Mesothelial cell of epicardium (in vitro differentiated cells): ENCODE measurements at regions not wholly inside any gene's neighbourhood (a gene's known extent, or its start where the extent isn't known, plus 50 kb on each side); places are given as distances from the start of the nearest gene placed in this dataset.
A peak's percentile ranks its signal among the peaks of the same experiment; 100 is the strongest.

Experiments
- DNase-seq, 2 experiments: peaks; one replicate each; pipeline ENCODE4 v3.0.0; 2021; ENCODE audit warnings: low spot score in 2 of 2; ENCODE audit not compliant: unreplicated experiment in 2 of 2
- H3K27ac Mint-ChIP-seq: 2 replicates; pipeline ENCODE4 v1.8.0; 2021; ENCODE audit warnings: mixed read lengths
- H3K27me3 Mint-ChIP-seq: 2 replicates; pipeline ENCODE4 v1.8.0; 2021; ENCODE audit warnings: low read depth, mixed read lengths
- H3K36me3 Mint-ChIP-seq: 2 replicates; pipeline ENCODE4 v1.8.0; 2021; ENCODE audit warnings: mixed read lengths
- H3K4me1 Mint-ChIP-seq: 2 replicates; pipeline ENCODE4 v1.8.0; 2021; ENCODE audit warnings: mixed read lengths
- H3K4me3 Mint-ChIP-seq: 2 replicates; pipeline ENCODE4 v1.8.0; 2021; ENCODE audit warnings: mild to moderate bottlenecking, moderate library complexity, mixed read lengths
- H3K9me3 Mint-ChIP-seq: 2 replicates; pipeline ENCODE4 v1.8.0; 2021; ENCODE audit warnings: mixed read lengths
- TF ChIP-seq, protein P1 (sequence below): fragments of 200-600 bp; sonication (generic); IDR thresholded peaks from one replicate; pipeline ENCODE4 v1.5.0; 2021; ENCODE audit warnings: antibody characterized with exemption; ENCODE audit not compliant: unreplicated experiment

DNA sequence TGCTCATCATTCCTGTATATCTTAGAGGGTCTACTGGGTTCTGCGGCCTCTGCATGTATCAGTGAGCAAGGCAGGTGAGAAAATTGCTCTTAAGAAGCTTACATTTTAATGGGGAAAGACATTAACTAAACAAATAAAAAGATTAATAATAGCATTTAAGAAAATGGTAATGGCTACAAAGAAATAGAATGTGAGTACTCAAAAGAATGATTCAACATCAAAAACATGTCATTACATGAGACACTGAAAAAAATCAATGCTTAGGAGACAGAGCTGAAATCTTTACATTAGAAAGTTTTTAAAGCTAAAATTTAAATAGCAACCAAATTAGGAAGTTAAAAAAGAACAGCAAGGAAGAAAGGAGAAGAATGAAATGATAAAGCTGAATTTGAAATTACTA is 146.9 kb upstream of the PHACTR1 start:
- no peak overlapping the region for H3K27ac Mint-ChIP-seq
- DNase-seq = no peak
- no peak overlapping the region for H3K4me3 Mint-ChIP-seq
- H3K27me3 Mint-ChIP-seq = no peaks in the 10 kb centered on the region
- H3K9me3 Mint-ChIP-seq = peaks cover 15% of the 10 kb centered on the region
- H3K4me1 Mint-ChIP-seq = peaks cover 19% of the 10 kb centered on the region
- TF ChIP-seq, protein P1, sequence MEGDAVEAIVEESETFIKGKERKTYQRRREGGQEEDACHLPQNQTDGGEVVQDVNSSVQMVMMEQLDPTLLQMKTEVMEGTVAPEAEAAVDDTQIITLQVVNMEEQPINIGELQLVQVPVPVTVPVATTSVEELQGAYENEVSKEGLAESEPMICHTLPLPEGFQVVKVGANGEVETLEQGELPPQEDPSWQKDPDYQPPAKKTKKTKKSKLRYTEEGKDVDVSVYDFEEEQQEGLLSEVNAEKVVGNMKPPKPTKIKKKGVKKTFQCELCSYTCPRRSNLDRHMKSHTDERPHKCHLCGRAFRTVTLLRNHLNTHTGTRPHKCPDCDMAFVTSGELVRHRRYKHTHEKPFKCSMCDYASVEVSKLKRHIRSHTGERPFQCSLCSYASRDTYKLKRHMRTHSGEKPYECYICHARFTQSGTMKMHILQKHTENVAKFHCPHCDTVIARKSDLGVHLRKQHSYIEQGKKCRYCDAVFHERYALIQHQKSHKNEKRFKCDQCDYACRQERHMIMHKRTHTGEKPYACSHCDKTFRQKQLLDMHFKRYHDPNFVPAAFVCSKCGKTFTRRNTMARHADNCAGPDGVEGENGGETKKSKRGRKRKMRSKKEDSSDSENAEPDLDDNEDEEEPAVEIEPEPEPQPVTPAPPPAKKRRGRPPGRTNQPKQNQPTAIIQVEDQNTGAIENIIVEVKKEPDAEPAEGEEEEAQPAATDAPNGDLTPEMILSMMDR = no peak
- H3K36me3 Mint-ChIP-seq = peaks cover 2% of the 10 kb centered on the region

DNA sequence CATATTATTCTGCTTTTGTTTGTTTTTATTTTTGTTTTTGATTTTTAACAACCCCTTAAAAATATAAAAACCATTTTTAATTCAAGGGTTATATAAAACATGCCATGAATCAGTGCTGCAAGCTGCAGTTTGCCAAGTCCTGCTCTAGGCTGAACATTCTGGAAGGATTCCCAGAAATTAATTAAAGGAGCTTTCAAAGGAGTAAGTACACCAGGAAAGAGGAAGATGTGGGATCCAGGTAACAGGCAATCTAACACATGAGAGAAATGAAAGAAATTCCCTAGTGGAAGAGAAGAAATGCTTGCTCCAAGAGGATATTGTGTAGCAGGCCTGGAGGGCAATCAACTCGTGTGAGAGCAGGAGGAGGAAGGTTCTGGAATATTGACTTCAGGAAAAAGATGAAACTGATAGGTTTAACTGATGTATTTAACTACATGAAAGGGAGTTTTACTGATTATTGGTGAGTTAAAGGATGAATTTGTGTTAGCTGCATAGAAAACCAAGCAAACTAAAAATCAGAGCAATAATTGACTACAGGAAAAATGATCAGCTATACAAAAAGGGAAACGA is 146.0 kb upstream of the PHACTR1 start:
- H3K4me3 Mint-ChIP-seq = no peak overlapping the region
- TF ChIP-seq, protein P1 = no peak
- H3K36me3 Mint-ChIP-seq = peaks cover 2% of the 10 kb centered on the region
- DNase-seq = no peak
- no peaks in the 10 kb centered on the region for H3K27me3 Mint-ChIP-seq
- peaks cover 7% of the 10 kb centered on the region for H3K9me3 Mint-ChIP-seq
- peak overlapping the region; percentile 67 for H3K27ac Mint-ChIP-seq
- H3K4me1 Mint-ChIP-seq = peaks cover 19% of the 10 kb centered on the region

DNA sequence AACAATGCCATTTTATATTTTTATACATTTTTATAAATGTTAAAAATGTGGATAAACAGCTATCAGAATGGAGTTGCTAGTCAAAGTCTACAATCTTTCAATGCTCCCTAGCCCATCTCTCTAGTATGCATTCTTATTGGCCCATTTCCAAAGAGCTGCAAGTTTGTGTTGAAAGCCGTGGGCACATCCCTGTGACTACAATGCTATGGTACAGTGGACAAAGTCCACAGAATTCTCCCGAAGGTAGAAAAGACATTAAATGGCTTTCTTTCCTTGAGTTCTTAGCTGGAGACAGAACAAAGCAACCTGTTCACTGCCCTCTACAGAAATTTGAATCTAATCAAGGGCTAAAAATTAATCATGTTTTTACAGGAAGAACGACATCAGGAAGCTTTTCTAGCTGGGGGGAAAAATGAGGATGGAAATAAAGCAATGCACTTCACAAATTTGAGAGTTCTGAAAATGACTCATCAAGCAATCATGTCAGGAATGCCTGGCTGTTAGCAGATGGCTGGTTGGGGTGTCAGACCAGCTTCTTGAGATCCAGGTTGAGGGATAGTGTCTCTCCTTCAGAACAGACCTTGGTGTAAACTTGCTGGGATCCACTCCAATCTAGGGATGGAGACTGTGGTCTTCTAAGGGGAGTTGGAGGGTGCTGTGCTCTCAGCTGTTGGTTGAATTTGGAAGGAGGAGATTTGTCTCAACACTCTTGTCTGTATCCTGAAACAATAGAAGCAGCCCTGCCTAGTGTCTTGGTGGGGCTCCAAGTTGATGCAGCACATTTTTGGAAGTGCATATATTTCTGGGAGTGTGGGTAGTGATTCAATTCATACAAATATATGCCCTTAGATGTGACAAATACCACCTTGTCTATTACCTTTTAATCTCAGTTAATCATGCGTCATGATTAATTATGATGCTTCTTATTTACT is 143.4 kb upstream of the PHACTR1 start:
- Mint-ChIP-seq H3K27me3 (no peaks in the 10 kb centered on the region), H3K27ac (peak overlapping the region; percentile 61), H3K4me1 (peaks cover 38% of the 10 kb centered on the region), H3K36me3 (no peaks in the 10 kb centered on the region), H3K4me3 (no peak overlapping the region), H3K9me3 (no peaks in the 10 kb centered on the region)
- DNase-seq = no peak
- TF ChIP-seq, protein P1 = no peak

GRCh38 chr6:12575961-12576360 is 140.6 kb upstream of the PHACTR1 start:
- H3K36me3 Mint-ChIP-seq = no peaks in the 10 kb centered on the region
- peaks cover 38% of the 10 kb centered on the region for H3K4me1 Mint-ChIP-seq
- H3K9me3 Mint-ChIP-seq = no peaks in the 10 kb centered on the region
- peak overlapping the region; percentile 57 for H3K27ac Mint-ChIP-seq
- TF ChIP-seq, protein P1 = no peak
- no peak for DNase-seq
- no peak overlapping the region for H3K4me3 Mint-ChIP-seq
- no peaks in the 10 kb centered on the region for H3K27me3 Mint-ChIP-seq

DNA sequence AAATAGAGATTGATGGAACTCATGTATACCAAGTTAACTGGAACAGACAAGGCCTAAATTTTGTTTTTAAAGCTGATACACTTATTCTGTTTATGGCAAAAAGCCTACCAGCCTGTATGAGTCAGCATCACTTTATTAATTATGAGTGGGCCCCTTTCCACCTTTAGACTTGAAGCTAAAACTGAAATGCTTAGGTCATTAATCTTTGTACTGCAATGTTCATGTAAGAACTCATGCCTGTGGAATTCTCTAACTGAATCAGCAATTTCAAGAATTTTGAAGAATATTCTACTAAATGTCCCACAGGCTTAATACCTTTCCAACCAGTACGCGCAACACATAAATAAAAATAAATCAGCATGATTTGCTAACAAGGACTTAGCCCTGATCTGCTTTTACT is 140.2 kb upstream of the PHACTR1 start:
- H3K4me3 Mint-ChIP-seq = no peak overlapping the region

More for the DNA sequence above, 140.2 kb upstream of the PHACTR1 start:
- Mint-ChIP-seq H3K27ac (peak overlapping the region; percentile 98), H3K27me3 (no peaks in the 10 kb centered on the region), H3K36me3 (no peaks in the 10 kb centered on the region), H3K4me1 (peaks cover 38% of the 10 kb centered on the region), H3K9me3 (no peaks in the 10 kb centered on the region)
- TF ChIP-seq, protein P1 = no peak
- no peak for DNase-seq
